Ascending aorta (tissue), 2 donors: ENCODE measurements at regions not wholly inside any gene's neighbourhood (a gene's known extent, or its start where the extent isn't known, plus 50 kb on each side); places are given as distances from the start of the nearest gene placed in this dataset.

ENCODE experiments used
- DNase-seq, 2 donors: peaks; one replicate each; pipeline ENCODE4 v3.0.0-alpha.2; 2019; ENCODE audit warnings: low spot score in 2 of 2
- H3K27ac ChIP-seq, 2 donors: fragments of 200-600 bp; sonication (generic); one replicate each; pipeline ENCODE4 v1.5.1; 2016 to 2017; ENCODE audit warnings: mild to moderate bottlenecking in 1 of 2
- H3K27me3 ChIP-seq: fragments of 200-600 bp; sonication (generic); one replicate; pipeline ENCODE4 v1.5.1; 2017
- H3K36me3 ChIP-seq, 2 donors: fragments of 200-600 bp; sonication (generic); one replicate each; pipeline ENCODE4 v1.5.1; 2016
- H3K4me1 ChIP-seq, 2 donors: fragments of 200-600 bp; sonication (generic); one replicate each; pipeline ENCODE4 v1.5.1; 2016 to 2017; ENCODE audit warnings: mild to moderate bottlenecking in 1 of 2
- H3K4me3 ChIP-seq, 2 donors: fragments of 200-600 bp; sonication (generic); one replicate each; pipeline ENCODE4 v1.5.1; 2016 to 2017; ENCODE audit warnings: mild to moderate bottlenecking in 1 of 2
- H3K9me3 ChIP-seq, 2 donors: fragments of 200-600 bp; sonication (generic); one replicate each; pipeline ENCODE4 v1.5.1; 2016
- CTCF ChIP-seq, 3 experiments: fragments of 200-600 bp in 2 of 3; fragments of 450-650 bp in 1 of 3; sonication (generic) in 2 of 3; IDR thresholded peaks; one replicate each; pipeline ENCODE4 v1.5.1; 2016 to 2019; ENCODE audit warnings: antibody characterized with exemption in 3 of 3, mild to moderate bottlenecking in 1 of 3, moderate library complexity in 1 of 3
- intact Hi-C: fragments of 100-400 bp; cut with DNase I; formaldehyde crosslinking; loops from one replicate; pipeline ENCODE4 v1.15.1; 2023

- Histone ChIP-seq H3K4me1 (no peaks in the 10 kb centered on the region), H3K36me3 (no peaks in the 10 kb centered on the region), H3K27me3 (no peaks in the 10 kb centered on the region), H3K9me3 (no peaks in the 10 kb centered on the region), H3K4me3 (no peak overlapping the region), H3K27ac (no peak overlapping the region)
- intact Hi-C loops, result no loop called here
- TF ChIP-seq CTCF (IDR thresholded peaks at IDR 0.05), result no peak
- DNase-seq, result no peak
These were observed 59.6 kb downstream of the OLIG3 start for GRCh38 chr6:137434640-137435039.

DNA sequence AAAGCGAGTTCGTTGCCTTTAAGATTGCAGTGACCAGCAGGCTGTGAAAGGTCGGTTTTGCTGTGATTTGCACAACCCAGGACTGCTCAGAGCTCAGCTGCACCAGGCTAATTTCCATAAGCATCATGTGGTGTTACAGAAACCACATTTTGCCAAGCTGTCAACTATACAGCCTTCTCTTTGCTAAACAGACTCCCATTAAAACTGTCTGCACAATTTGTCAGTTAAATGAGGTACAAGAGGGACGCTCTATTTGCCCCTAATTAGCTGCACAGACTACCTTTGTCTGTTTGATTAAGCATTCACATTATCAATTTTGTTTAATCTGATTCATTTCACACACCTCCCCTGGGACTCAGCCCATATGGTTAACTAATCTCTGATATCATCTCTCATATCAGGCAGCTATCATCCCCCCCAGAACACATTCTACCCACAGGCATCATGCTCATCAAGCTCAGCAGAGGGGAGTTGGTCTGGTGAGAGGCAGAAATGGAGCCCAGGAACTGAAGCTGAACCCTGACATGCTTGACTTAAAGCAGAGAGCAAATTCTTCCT is 62.1 kb downstream of the OLIG3 start:
- Histone ChIP-seq H3K36me3 (no peaks in the 10 kb centered on the region), H3K27ac (no peak overlapping the region)

GRCh38 chr6:137430954-137431353 is 63.2 kb downstream of the OLIG3 start:
- Histone ChIP-seq H3K9me3 (no peaks in the 10 kb centered on the region), H3K36me3 (no peaks in the 10 kb centered on the region), H3K27me3 (no peaks in the 10 kb centered on the region), H3K4me1 (no peaks in the 10 kb centered on the region), H3K4me3 (no peak overlapping the region), H3K27ac (no peak overlapping the region)
- no peak for TF ChIP-seq CTCF (IDR thresholded peaks at IDR 0.05)
- DNase-seq, result no peak
- intact Hi-C loops, result no loop called here

More for the DNA sequence above, 62.1 kb downstream of the OLIG3 start:
- Histone ChIP-seq H3K27me3 (no peaks in the 10 kb centered on the region), H3K4me1 (no peaks in the 10 kb centered on the region), H3K9me3 (no peaks in the 10 kb centered on the region), H3K4me3 (no peak overlapping the region)
- intact Hi-C loops, result no loop called here
- TF ChIP-seq CTCF (IDR thresholded peaks at IDR 0.05), result no peak
- DNase-seq, result no peak

DNA sequence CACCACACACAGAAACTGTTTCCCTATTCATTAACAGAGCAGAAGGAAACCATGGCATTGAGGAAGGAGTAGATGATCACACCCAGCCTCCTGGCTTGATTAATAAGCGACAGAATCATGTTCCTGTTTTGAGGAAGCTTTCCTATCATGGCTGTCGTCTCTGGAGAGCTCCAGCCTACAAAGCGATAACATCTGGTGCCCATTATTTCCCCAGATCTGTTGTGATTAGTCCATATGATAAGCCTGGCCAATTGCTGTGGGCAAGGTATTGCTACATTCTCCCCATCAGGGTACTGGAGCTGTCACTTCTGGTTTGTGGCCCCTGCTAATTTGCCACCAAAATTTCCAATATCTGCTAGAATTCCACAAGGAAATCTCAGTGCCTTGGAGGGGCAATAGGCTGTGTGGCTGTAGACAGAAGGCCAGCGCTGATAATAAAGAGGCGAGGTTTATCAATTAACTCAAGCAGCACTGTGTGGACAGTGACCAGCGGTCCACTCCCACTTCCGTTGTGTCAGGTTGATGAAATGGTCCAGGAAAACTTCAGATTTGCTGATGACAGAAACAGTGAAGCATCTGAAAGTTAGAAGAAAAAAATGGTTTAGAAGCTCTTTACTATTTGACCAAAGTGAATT is 66.4 kb downstream of the OLIG3 start:
- intact Hi-C loops, result no loop called here
- Histone ChIP-seq H3K4me3 (no peak overlapping the region), H3K27me3 (no peaks in the 10 kb centered on the region)

GRCh38 chr6:137426007-137426689 is 68.0 kb downstream of the OLIG3 start:
- TF ChIP-seq CTCF (IDR thresholded peaks at IDR 0.05), result no peak
- Histone ChIP-seq H3K27me3 (no peaks in the 10 kb centered on the region), H3K9me3 (no peaks in the 10 kb centered on the region), H3K27ac (no peak overlapping the region), H3K4me1 (no peaks in the 10 kb centered on the region), H3K4me3 (no peak overlapping the region), H3K36me3 (no peaks in the 10 kb centered on the region)
- DNase-seq, result no peak
- intact Hi-C loops, result no loop called here

More for the DNA sequence above, 66.4 kb downstream of the OLIG3 start:
- no peaks in the 10 kb centered on the region for H3K9me3 ChIP-seq
- no peaks in the 10 kb centered on the region for H3K4me1 ChIP-seq
- no peak for DNase-seq
- no peak for TF ChIP-seq CTCF (IDR thresholded peaks at IDR 0.05)
- H3K36me3 ChIP-seq, result no peaks in the 10 kb centered on the region
- no peak overlapping the region for H3K27ac ChIP-seq
